GM12891 (cell line): ENCODE measurements at regions not wholly inside any gene's neighbourhood (a gene's known extent, or its start where the extent isn't known, plus 50 kb on each side); places are given as distances from the start of the nearest gene placed in this dataset.

Experiments used
- POLR2A ChIP-seq: IDR thresholded peaks from 2 replicates; pipeline ENCODE4 v1.6.1; 2011; ENCODE audit warnings: low read depth, low read length, control low read depth
- POLR2AphosphoS5 ChIP-seq: IDR thresholded peaks from 2 replicates; pipeline ENCODE4 v1.6.1; 2011; ENCODE audit warnings: low read depth, low read length, control low read depth
- SPI1 ChIP-seq: IDR thresholded peaks from 2 replicates; pipeline ENCODE4 v1.6.1; 2011; ENCODE audit warnings: low read depth, low read length, control low read depth
- TAF1 ChIP-seq: IDR thresholded peaks from 2 replicates; pipeline ENCODE4 v1.6.1; 2011; ENCODE audit warnings: low read depth, low read length, control low read depth

- no peak for TF ChIP-seq POLR2A
- TF ChIP-seq TAF1, result no peak
- TF ChIP-seq SPI1, result no peak
- TF ChIP-seq POLR2AphosphoS5, result no peak
Measured at GRCh38 chr15:85314633-85315032, 65.8 kb upstream of the AKAP13 start.
